Fibroblast of skin of left quadriceps (primary cell): ENCODE measurements at regions not wholly inside any gene's neighbourhood (a gene's known extent, or its start where the extent isn't known, plus 50 kb on each side); places are given as distances from the start of the nearest gene placed in this dataset.
"Not testable (repeated sequence)": the region's sequence is repeated elsewhere in the genome, so short reads cannot be mapped to it uniquely, and the experiment has no call there.

ENCODE experiments used
- DNase-seq, 2 experiments: peaks; one replicate each; pipeline ENCODE4 v3.0.0-alpha.2; 2013; ENCODE audit warnings: low read depth in 2 of 2

- not testable (repeated sequence) for DNase-seq
Measured at GRCh38 chr9:90221899-90222298, 420.7 kb downstream of the DIRAS2 start.

- peak; percentile 15 to 18 for DNase-seq
Measured at GRCh38 chr9:90226839-90227338, 415.7 kb downstream of the DIRAS2 start.

GRCh38 chr9:90233081-90233480, 409.5 kb downstream of the DIRAS2 start:
- DNase-seq, result not testable (repeated sequence)

- DNase-seq, result no peak
Measured at GRCh38 chr9:90240541-90240940, 402.1 kb downstream of the DIRAS2 start.

- no peak for DNase-seq
Measured at GRCh38 chr9:90245661-90246060, 397.0 kb downstream of the DIRAS2 start.

GRCh38 chr9:90249094-90249493, 393.5 kb downstream of the DIRAS2 start:
- no peak for DNase-seq

- DNase-seq, result no peak
Measured at GRCh38 chr9:90251316-90251715, 391.3 kb downstream of the DIRAS2 start.

- no peak for DNase-seq
Measured at GRCh38 chr9:90256345-90256744, 386.3 kb downstream of the DIRAS2 start.

- no peak for DNase-seq
Measured at GRCh38 chr9:90259311-90260246, 383.0 kb downstream of the DIRAS2 start.

- no peak for DNase-seq
Measured at GRCh38 chr9:90261698-90262097, 380.9 kb downstream of the DIRAS2 start.

GRCh38 chr9:90268613-90269012, 374.0 kb downstream of the DIRAS2 start:
- DNase-seq, result no peak

- no peak for DNase-seq
Measured at GRCh38 chr9:90271707-90272106, 370.9 kb downstream of the DIRAS2 start.

GRCh38 chr9:90274725-90275124, 367.9 kb downstream of the DIRAS2 start:
- no peak for DNase-seq

- DNase-seq, result no peak
Measured at GRCh38 chr9:90285946-90286345, 356.7 kb downstream of the DIRAS2 start.

- no peak for DNase-seq
Measured at GRCh38 chr9:90287567-90288274, 354.9 kb downstream of the DIRAS2 start.

GRCh38 chr9:90288275-90288639, 354.4 kb downstream of the DIRAS2 start:
- DNase-seq, result no peak

GRCh38 chr9:90290716-90291485, 351.7 kb downstream of the DIRAS2 start:
- no peak for DNase-seq

- DNase-seq, result peak in 1 of 2 experiments; percentile 4
Measured at GRCh38 chr9:90296539-90296938, 346.1 kb downstream of the DIRAS2 start.

GRCh38 chr9:90299968-90300367, 342.7 kb downstream of the DIRAS2 start:
- DNase-seq, result no peak

GRCh38 chr9:90300611-90301276, 341.9 kb downstream of the DIRAS2 start:
- DNase-seq, result no peak

- peak; percentile 85 to 88 for DNase-seq
Measured at GRCh38 chr9:90301277-90301653, 341.4 kb downstream of the DIRAS2 start.
